ENCODE measurements at regions not wholly inside any gene's neighbourhood (a gene's known extent, or its start where the extent isn't known, plus 50 kb on each side); places are given as distances from the start of the nearest gene placed in this dataset.

DNA sequence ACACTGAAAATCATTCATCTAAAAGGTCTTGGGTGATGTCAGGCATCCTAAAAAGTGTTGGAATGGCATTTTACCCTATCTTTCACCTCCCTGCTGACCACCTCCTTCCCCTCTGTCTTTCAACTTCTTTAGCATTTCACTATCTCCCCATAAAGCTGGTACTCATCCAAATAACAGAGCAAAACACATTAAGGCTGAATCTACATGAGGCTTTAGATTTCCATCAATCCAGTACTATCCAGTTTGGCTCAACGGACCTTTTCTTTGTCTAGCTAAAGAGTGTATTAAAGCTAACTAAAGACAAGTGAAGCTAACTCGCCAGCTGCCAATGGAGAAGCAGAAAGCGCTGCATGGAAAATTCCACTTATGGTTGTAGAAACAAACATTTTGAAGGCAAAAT, 122.5 kb upstream of the NCKAP5 start:
- TF ChIP-seq CTCF (IDR thresholded peaks at IDR 0.05; ENCODE audit: low read depth, low read length, poor library complexity, severe bottlenecking), result no peak
- TF ChIP-seq EZH2phosphoT487 (IDR thresholded peaks at IDR 0.05; ENCODE audit: borderline replicate concordance, low read length), result no peak

Measured in DOHH2 (cell line).